HG03196 (cell line): ENCODE measurements at regions not wholly inside any gene's neighbourhood (a gene's known extent, or its start where the extent isn't known, plus 50 kb on each side); places are given as distances from the start of the nearest gene placed in this dataset.

Source experiments
- ATAC-seq: cut with Tn5 transposase; IDR thresholded peaks from one replicate; pipeline ENCODE4 v1.9.1; 2021; ENCODE audit not compliant: unreplicated experiment

- ATAC-seq, result no peak
Measured at GRCh38 chr2:176709149-176709951, 440.1 kb downstream of the MTX2 start.

- no peak for ATAC-seq
Measured at GRCh38 chr2:176709991-176710390, 440.7 kb downstream of the MTX2 start.

GRCh38 chr2:176710657-176711186 lies 441.5 kb downstream of the MTX2 start:
- ATAC-seq, result no peak

DNA sequence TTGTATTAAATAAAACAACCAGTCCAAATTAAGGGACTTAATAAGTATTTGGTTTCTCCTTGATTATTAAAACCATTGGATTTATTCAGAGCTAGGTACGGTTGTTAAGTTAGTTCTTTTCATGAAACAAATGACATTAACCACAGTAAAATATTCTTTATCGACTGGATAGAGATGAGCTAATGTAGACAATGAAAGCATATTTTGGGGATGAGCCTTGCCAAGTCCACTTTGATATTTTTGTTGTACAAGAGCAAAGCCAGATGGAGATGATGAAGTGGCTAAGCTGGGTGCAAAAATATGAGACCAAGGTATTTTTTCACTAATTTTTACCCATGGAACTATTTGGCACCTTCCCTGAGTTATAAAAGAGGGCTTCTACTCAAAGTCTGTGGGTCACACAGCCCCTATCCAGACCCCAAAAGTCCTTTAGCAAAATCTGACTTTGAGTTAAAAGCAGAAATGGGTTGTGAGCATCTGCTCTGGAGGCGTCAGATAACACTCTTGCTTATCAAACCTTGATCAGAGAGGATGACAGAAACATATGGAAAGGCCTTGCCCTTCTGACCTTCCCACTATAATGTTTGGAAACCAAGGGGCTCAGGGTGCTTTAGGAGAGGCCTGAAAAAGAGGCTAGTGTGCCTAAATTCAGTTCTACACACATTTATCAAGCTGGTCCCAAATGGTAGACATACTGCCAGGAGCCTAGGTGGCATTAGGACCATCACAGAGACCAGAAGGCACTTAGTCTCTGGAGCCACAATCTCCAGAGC lies 456.8 kb downstream of the MTX2 start:
- no peak for ATAC-seq

DNA sequence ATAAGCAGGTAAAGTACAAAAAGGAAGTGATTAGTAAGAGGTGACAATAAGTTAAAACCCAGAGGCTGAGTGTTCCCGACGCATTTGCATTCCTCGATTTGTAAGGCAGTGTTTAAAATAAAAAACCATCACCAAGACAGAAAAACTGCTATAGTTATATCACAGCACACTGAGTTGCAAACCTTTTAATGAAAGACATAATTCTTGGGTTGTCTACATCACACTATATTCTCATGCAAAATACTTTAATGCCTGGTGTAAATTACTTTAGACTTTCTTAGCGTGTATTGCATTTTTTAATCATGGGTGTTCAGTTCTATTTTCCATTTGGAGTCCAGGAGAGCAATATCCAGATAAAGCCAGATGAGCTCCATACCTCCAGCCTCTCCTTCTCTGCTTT lies 458.5 kb downstream of the MTX2 start:
- ATAC-seq, result no peak

- no peak for ATAC-seq
Measured at GRCh38 chr2:176729706-176730569, 460.7 kb downstream of the MTX2 start.

- ATAC-seq, result no peak
Measured at GRCh38 chr2:176732780-176733179, 463.5 kb downstream of the MTX2 start.

GRCh38 chr2:176733698-176734430 lies 464.6 kb downstream of the MTX2 start:
- ATAC-seq, result no peak

- no peak for ATAC-seq
Measured at GRCh38 chr2:176734868-176735267, 465.6 kb downstream of the MTX2 start.

GRCh38 chr2:176742271-176742670 lies 470.3 kb upstream of the HNRNPA3 start:
- ATAC-seq, result no peak

- ATAC-seq, result no peak
Measured at GRCh38 chr2:176743671-176744070, 468.9 kb upstream of the HNRNPA3 start.

- no peak for ATAC-seq
Measured at GRCh38 chr2:176744146-176744545, 468.4 kb upstream of the HNRNPA3 start.

- ATAC-seq, result peak; percentile 79
Measured at GRCh38 chr2:176745543-176746200, 466.9 kb upstream of the HNRNPA3 start.

DNA sequence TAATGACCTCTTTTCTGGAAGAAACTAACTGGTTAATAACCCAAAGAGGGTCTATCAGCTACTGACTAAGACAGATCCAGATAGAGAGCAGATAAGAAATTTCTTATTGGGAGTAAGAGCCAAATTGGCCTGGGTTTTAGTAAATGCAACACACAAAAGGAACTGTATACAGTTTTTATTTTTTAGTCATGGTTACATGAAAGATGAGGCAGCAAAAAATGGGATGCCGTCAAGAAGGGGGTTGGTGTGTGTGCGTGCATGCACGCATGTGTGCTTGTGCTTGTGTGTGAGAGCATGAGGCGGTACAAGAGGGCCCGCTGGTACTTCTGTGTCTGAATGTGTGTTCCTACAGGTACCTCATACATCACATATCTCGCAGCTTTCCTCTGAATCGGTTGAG lies 466.2 kb upstream of the HNRNPA3 start:
- ATAC-seq, result no peak

DNA sequence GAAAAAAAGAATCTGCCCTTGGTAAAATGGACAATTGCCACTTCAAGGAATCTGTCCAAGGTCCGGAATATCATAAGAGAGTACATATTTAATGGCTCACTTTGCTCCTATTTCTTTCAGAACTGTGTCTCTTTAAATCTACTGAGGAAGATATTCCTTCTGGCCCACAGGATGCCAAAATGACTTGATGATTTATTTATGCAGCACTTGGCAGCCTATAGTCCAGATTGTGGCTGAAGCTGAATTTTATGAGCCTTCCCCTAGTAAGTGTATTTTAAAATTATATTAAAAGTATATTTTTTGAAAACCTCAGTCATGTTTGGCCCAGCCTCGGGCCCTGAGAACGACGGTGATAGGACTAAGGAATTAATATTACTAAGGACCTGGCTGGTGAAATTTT lies 465.1 kb upstream of the HNRNPA3 start:
- ATAC-seq, result no peak

DNA sequence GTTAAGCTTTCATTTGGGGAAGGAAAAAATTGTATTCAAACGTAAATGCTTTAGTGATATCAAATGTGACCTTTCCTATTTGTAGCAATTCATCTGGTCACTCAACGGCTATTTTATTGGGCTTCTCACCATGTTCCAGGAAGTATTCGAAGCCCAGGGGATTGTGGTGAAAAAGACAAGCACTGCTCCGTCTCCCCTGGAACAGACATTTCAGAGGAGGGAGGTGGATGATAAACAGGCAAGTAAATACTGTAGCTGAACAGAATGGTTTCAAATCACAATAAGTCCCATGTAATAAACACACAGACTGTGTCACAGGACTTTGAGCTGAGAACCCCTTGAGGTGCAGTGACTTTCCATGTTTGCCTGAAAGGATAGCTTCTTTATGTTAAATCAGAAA lies 464.7 kb upstream of the HNRNPA3 start:
- no peak for ATAC-seq

GRCh38 chr2:176748662-176749061 lies 463.9 kb upstream of the HNRNPA3 start:
- no peak for ATAC-seq

DNA sequence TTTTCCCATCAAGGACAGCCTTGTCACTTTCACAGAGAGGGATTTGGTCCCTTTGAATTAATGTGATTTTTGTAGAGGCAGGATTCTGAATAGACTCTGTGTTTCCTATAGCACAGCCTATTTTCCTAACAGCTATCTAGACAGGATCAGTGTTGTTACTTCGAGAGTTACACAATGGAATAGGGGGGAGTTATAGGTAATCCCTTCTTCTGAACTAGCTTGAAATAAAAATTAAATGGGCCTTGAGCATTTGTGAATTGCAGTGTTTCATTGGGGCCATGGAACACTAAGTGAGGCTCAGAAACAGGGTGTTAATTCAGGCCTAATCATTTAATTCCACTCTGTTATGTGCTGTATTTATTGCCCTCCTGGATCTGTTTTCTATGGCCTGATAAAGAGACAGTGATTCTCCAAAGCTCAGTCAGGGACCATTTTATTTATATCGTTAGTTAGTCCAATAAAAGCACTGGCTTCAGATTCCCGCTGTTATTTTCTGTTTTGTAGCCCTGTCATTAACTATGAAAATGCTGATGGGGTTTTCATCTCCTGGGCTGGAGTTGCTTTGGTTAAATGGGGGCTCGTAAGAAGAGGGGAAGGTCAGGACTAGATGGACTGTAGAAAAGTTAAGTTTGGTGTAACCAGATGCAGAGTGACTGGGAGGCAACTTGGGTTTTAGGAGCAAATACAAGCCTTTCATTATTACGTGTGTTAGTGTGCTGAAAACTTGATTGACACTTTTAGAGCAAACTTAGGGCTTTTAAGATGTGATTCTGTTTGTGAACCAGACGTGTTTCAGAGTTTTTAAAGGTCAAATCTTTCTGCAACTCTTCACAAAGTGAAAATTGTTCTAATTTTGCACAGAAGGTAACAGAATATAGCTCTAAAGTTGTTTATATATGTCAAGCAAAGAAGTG lies 461.0 kb upstream of the HNRNPA3 start:
- no peak for ATAC-seq

GRCh38 chr2:176752295-176752694 lies 460.3 kb upstream of the HNRNPA3 start:
- ATAC-seq, result no peak
